H1 (cell line): ENCODE measurements at regions not wholly inside any gene's neighbourhood (a gene's known extent, or its start where the extent isn't known, plus 50 kb on each side); places are given as distances from the start of the nearest gene placed in this dataset.

Experiments used
- CTCF ChIA-PET: fragments of 300-600 bp; sonication (Branson Sonifier 250); formaldehyde crosslinking; loops from one replicate; lab custom pipeline; 2021; ENCODE audit not compliant: partially characterized antibody; lab: Charles Lee
- POLR2A ChIA-PET: fragments of 300-600 bp; sonication (Branson Sonifier 250); formaldehyde crosslinking; loops from one replicate; lab custom pipeline; 2021; ENCODE audit warnings: inconsistent platforms; ENCODE audit not compliant: partially characterized antibody; lab: Charles Lee
- DNase-seq, 2 experiments: peaks; one replicate each; pipeline versions ENCODE4 v3.0.0 to v3.0.0-alpha.2; 2010 to 2022; ENCODE audit warnings: low spot score in 2 of 2, low read depth in 1 of 2, mixed read lengths in 1 of 2
- FAIRE-seq: peaks from 2 replicates; lab custom pipeline; 2011; peaks lifted over from hg19 to GRCh38; lab: Jason Lieb, UNC
- H2AFZ ChIP-seq: 2 replicates; pipeline ENCODE4 v1.8.1; 2012; ENCODE audit warnings: low read length, inconsistent platforms
- H2AK5ac ChIP-seq: 2 replicates; pipeline ENCODE4 v1.6.1; 2013; ENCODE audit warnings: low read depth, low read length
- H2BK120ac ChIP-seq: replicated peaks from 2 replicates; pipeline ENCODE3; 2013; ENCODE audit warnings: low read depth, low read length, inconsistent platforms
- H2BK12ac ChIP-seq: 2 replicates; pipeline ENCODE4 v1.6.1; 2013; ENCODE audit warnings: low read depth, low read length
- H2BK15ac ChIP-seq: 2 replicates; pipeline ENCODE4 v1.6.1; 2013; ENCODE audit warnings: low read length
- H2BK20ac ChIP-seq: 2 replicates; pipeline ENCODE4 v1.6.1; 2013; ENCODE audit warnings: low read length
- H2BK5ac ChIP-seq: 2 replicates; pipeline ENCODE4 v1.6.1; 2013; ENCODE audit warnings: low read depth, low read length
- H3K14ac ChIP-seq: 2 replicates; pipeline ENCODE4 v1.6.1; 2013; ENCODE audit warnings: inconsistent platforms; ENCODE audit not compliant: insufficient read length
- H3K18ac ChIP-seq: 2 replicates; pipeline ENCODE4 v1.6.1; 2013; ENCODE audit warnings: low read length; ENCODE audit errors: extremely low read depth
- H3K23ac ChIP-seq: 2 replicates; pipeline ENCODE4 v1.6.1; 2013; ENCODE audit warnings: inconsistent platforms; ENCODE audit not compliant: insufficient read length
- H3K23me2 ChIP-seq: 2 replicates; pipeline ENCODE4 v1.6.1; 2013; ENCODE audit warnings: low read depth, low read length
- H3K27ac ChIP-seq: 2 replicates; pipeline ENCODE4 v1.6.1; 2011; ENCODE audit warnings: low read depth, low read length, inconsistent platforms
- H3K27me3 ChIP-seq, 4 experiments: replicated peaks in 1 of 4; 1 replicate in 1 of 4; 2 replicates in 3 of 4; pipeline versions ENCODE4 v1.6.1 to v1.8.1; 2011 to 2013; ENCODE audit warnings: low read length in 3 of 4, mild to moderate bottlenecking in 3 of 4, inconsistent platforms in 2 of 4, mixed read lengths in 2 of 4, moderate library complexity in 1 of 4; ENCODE audit not compliant: control insufficient read depth in 3 of 4, insufficient read depth in 3 of 4; ENCODE audit errors: extremely low read depth in 1 of 4
- H3K36me3 ChIP-seq, 4 experiments: 2 replicates each; pipeline versions ENCODE4 v1.6.1 to v1.8.1; 2011 to 2013; ENCODE audit warnings: mild to moderate bottlenecking in 4 of 4, low read length in 3 of 4, moderate library complexity in 2 of 4, control low read depth in 1 of 4, inconsistent platforms in 1 of 4; ENCODE audit not compliant: insufficient read depth in 4 of 4, control insufficient read depth in 2 of 4
- H3K4ac ChIP-seq: replicated peaks from 2 replicates; pipeline ENCODE3; 2013; ENCODE audit warnings: low read length, low read depth, mixed read lengths, inconsistent platforms; ENCODE audit not compliant: insufficient read length
- H3K4me1 ChIP-seq, 4 experiments: replicated peaks in 1 of 4; 1 replicate in 1 of 4; 2 replicates in 3 of 4; pipeline versions ENCODE4 v1.6.1 to v1.8.1; 2011 to 2013; ENCODE audit warnings: low read length in 3 of 4, inconsistent platforms in 2 of 4, mixed read lengths in 1 of 4; ENCODE audit not compliant: insufficient read depth in 4 of 4, control insufficient read depth in 3 of 4
- H3K4me2 ChIP-seq, 2 experiments: 2 replicates each; pipeline versions ENCODE4 v1.6.1 to v1.8.1; 2011 to 2013; ENCODE audit warnings: low read depth in 2 of 2, low read length in 2 of 2, control low read depth in 1 of 2, inconsistent platforms in 1 of 2, mild to moderate bottlenecking in 1 of 2; ENCODE audit not compliant: insufficient read depth in 1 of 2
- H3K4me3 ChIP-seq, 4 experiments: fragments of 200-600, 300-600 bp in 1 of 4; sonication (generic), shearing (Covaris generic), sonication (Bioruptor Twin) in 1 of 4; 2 replicates each; pipeline versions ENCODE4 v1.5.1 to v1.8.1; 2011 to 2016; ENCODE audit warnings: low read length in 4 of 4, low read depth in 3 of 4, control low read depth in 2 of 4, inconsistent platforms in 2 of 4, mild to moderate bottlenecking in 2 of 4, mixed read lengths in 1 of 4, moderate library complexity in 1 of 4; ENCODE audit not compliant: insufficient read depth in 2 of 4; ENCODE audit errors: extremely low read depth in 1 of 4
- H3K56ac ChIP-seq: replicated peaks from 2 replicates; pipeline ENCODE3; 2013; ENCODE audit warnings: low read depth, mild to moderate bottlenecking, mixed read lengths, low read length, inconsistent platforms; ENCODE audit not compliant: insufficient read length
- H3K79me1 ChIP-seq: 2 replicates; pipeline ENCODE4 v1.6.1; 2013; ENCODE audit warnings: low read depth, low read length, control low read depth
- H3K79me2 ChIP-seq, 2 experiments: 2 replicates each; pipeline versions ENCODE4 v1.6.1 to v1.8.1; 2012 to 2013; ENCODE audit warnings: low read length in 2 of 2, mild to moderate bottlenecking in 2 of 2, inconsistent platforms in 1 of 2; ENCODE audit not compliant: insufficient read depth in 2 of 2, control insufficient read depth in 1 of 2
- H3K9ac ChIP-seq, 4 experiments: replicated peaks in 1 of 4; 1 replicate in 1 of 4; 2 replicates in 3 of 4; pipeline versions ENCODE4 v1.6.1 to v1.8.1; 2011 to 2013; ENCODE audit warnings: low read depth in 3 of 4, low read length in 3 of 4, control low read depth in 2 of 4, mild to moderate bottlenecking in 2 of 4, moderate library complexity in 2 of 4, inconsistent platforms in 1 of 4; ENCODE audit errors: extremely low read depth in 1 of 4
- H3K9me3 ChIP-seq, 2 experiments: 2 replicates each; pipeline versions ENCODE4 v1.6.1 to v1.8.1; 2012 to 2013; ENCODE audit warnings: mild to moderate bottlenecking in 2 of 2, moderate library complexity in 2 of 2, control low read depth in 1 of 2, inconsistent platforms in 1 of 2, low read depth in 1 of 2, low read length in 1 of 2, mixed read lengths in 1 of 2; ENCODE audit not compliant: insufficient read depth in 2 of 2
- H4K20me1 ChIP-seq, 2 experiments: replicated peaks in 1 of 2; 2 replicates each; pipeline versions ENCODE3 to v1.8.1; 2011 to 2013; ENCODE audit warnings: inconsistent platforms in 2 of 2, low read length in 2 of 2, mild to moderate bottlenecking in 1 of 2; ENCODE audit not compliant: insufficient read depth in 2 of 2, control insufficient read depth in 1 of 2
- H4K5ac ChIP-seq: 2 replicates; pipeline ENCODE4 v1.6.1; 2013; ENCODE audit warnings: low read length, low read depth, mixed read lengths, inconsistent platforms; ENCODE audit not compliant: insufficient read length
- H4K8ac ChIP-seq: 2 replicates; pipeline ENCODE4 v1.8.0; 2013; ENCODE audit warnings: mild to moderate bottlenecking, moderate library complexity, low read length, inconsistent platforms; ENCODE audit not compliant: insufficient read depth; ENCODE audit errors: extremely low read depth
- H4K91ac ChIP-seq: replicated peaks from 2 replicates; pipeline ENCODE3; 2013; ENCODE audit warnings: low read length, mixed read lengths, inconsistent platforms; ENCODE audit not compliant: insufficient read length
- BACH1 ChIP-seq: IDR thresholded peaks from 2 replicates; pipeline ENCODE4 v1.6.1; 2012; ENCODE audit warnings: low read length, improper control_type of control experiment
- BCL11A ChIP-seq, 2 experiments: IDR thresholded peaks; one replicate each; pipeline ENCODE4 v1.6.1; 2011; ENCODE audit warnings: low read depth in 2 of 2, low read length in 2 of 2, mild to moderate bottlenecking in 2 of 2
- BRCA1 ChIP-seq: IDR thresholded peaks from 2 replicates; pipeline ENCODE4 v1.6.1; 2012; ENCODE audit warnings: low read depth, low read length, improper control_type of control experiment
- CHD1 ChIP-seq: IDR thresholded peaks from 2 replicates; pipeline ENCODE4 v1.6.1; 2012; ENCODE audit warnings: low read depth, low read length, improper control_type of control experiment
- GTF2F1 ChIP-seq: IDR thresholded peaks from 2 replicates; pipeline ENCODE4 v1.6.1; 2012; ENCODE audit warnings: low read depth, low read length, improper control_type of control experiment, borderline replicate concordance
- HDAC2 ChIP-seq, 2 experiments: fragments of 300-600 bp in 1 of 2; sonication (generic) in 1 of 2; IDR thresholded peaks; 2 replicates each; pipeline ENCODE4 v1.6.1; 2011 to 2012; ENCODE audit warnings: low read depth in 2 of 2, low read length in 2 of 2, mild to moderate bottlenecking in 2 of 2, moderate library complexity in 2 of 2, borderline replicate concordance in 1 of 2, inconsistent platforms in 1 of 2
- NANOG ChIP-seq: IDR thresholded peaks from 2 replicates; pipeline ENCODE4 v1.6.1; 2011; ENCODE audit warnings: low read length, low read depth, mild to moderate bottlenecking, inconsistent platforms; ENCODE audit not compliant: insufficient read depth, poor library complexity, severe bottlenecking
- NRF1 ChIP-seq: IDR thresholded peaks from 2 replicates; pipeline ENCODE4 v1.6.1; 2011; ENCODE audit warnings: mild to moderate bottlenecking, low read depth, low read length, improper control_type of control experiment
- POLR2A ChIP-seq, 2 experiments: IDR thresholded peaks; 1 replicate in 1 of 2; 2 replicates in 1 of 2; pipeline ENCODE4 v1.6.1; 2011; ENCODE audit warnings: low read depth in 2 of 2, low read length in 2 of 2, mild to moderate bottlenecking in 2 of 2; ENCODE audit errors: control extremely low read depth in 1 of 2
- SUZ12 ChIP-seq: fragments of 200-600 bp; sonication (generic); IDR thresholded peaks from 2 replicates; pipeline ENCODE4 v1.6.1; 2012; ENCODE audit warnings: mild to moderate bottlenecking, inconsistent platforms, low read length, moderate library complexity, mixed read lengths
- TEAD4 ChIP-seq: IDR thresholded peaks from 2 replicates; pipeline ENCODE4 v1.6.1; 2012; ENCODE audit warnings: low read depth, low read length, inconsistent platforms, mixed read lengths
- WGBS, 2 experiments: shearing (Covaris generic) in 1 of 2; methylation state at CpG; one replicate each; pipeline versions ENCODE4 v1.1.6 to v1.1.7; 2013 to 2015; ENCODE audit warnings: low lambda C conversion rate in 2 of 2, mixed read lengths in 2 of 2, inconsistent platforms in 1 of 2, low coverage in 1 of 2, missing lambda C conversion rate in 1 of 2; ENCODE audit not compliant: insufficient replicate concordance in 2 of 2, insufficient coverage in 1 of 2, insufficient read length in 1 of 2; ENCODE audit errors: extremely low coverage in 1 of 2, missing lambda C conversion rate in 1 of 2; 5-methylcytosine and 5-hydroxymethylcytosine counted together
- TF ChIP-seq, protein P1 (sequence below): IDR thresholded peaks from 2 replicates; pipeline ENCODE4 v1.6.1; 2011; ENCODE audit warnings: low read length, improper control_type of control experiment

DNA sequence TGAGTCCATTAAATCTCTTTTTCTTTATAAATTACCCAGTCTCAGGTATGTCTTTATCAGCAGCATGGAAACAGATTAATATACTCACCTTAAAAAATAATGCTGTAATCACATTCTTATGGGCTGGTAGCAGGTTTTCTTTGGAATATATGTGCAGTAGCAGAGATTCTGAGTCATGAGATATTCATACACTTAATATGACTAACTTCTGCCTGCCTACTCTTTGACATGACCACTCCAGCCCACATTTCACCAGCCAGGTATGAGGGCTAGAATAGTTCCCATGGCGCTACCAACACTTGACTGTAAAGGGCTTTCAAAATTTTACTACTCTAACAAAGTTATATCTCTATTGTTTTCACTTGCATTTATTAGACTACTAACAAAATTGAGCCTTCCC lies 74.1 kb upstream of the GHR start:
- no peak for FAIRE-seq
- Histone ChIP-seq H2AK5ac (no peak overlapping the region), H4K5ac (no peak overlapping the region), H3K36me3 (no peaks in the 10 kb centered on the region), H3K4me2 (no peak overlapping the region), H2AFZ (no peak overlapping the region), H3K79me1 (no peaks in the 10 kb centered on the region), H3K27ac (no peak overlapping the region), H3K27me3 (no peaks in the 10 kb centered on the region), H3K56ac (no peak overlapping the region), H3K23me2 (no peaks in the 10 kb centered on the region), H2BK5ac (no peak overlapping the region), H3K9me3 (peaks cover 7 to 8% of the 10 kb centered on the region in 2 experiments; a peak in 3 of 4 replicates), H3K18ac (no peak overlapping the region), H3K4me3 (no peak overlapping the region), H4K8ac (no peak overlapping the region), H2BK12ac (no peak overlapping the region), H3K9ac (no peak overlapping the region), H3K4ac (no peak overlapping the region), H2BK15ac (no peak overlapping the region), H3K79me2 (no peaks in the 10 kb centered on the region), H3K14ac (no peak overlapping the region), H3K4me1 (no peaks in the 10 kb centered on the region), H2BK120ac (no peak overlapping the region), H4K20me1 (no peaks in the 10 kb centered on the region), H2BK20ac (no peak overlapping the region), H3K23ac (no peak overlapping the region), H4K91ac (no peak overlapping the region)
- no peak for TF ChIP-seq GTF2F1
- TF ChIP-seq BCL11A (IDR thresholded peaks at IDR 0.05; ENCODE audit: low read depth in 2 of 2, low read length in 2 of 2): no peak
- no peak for TF ChIP-seq NANOG
- no peak for TF ChIP-seq HDAC2 (IDR thresholded peaks at IDR 0.05; ENCODE audit: borderline replicate concordance in 1 of 2, low read depth in 2 of 2, low read length in 2 of 2)
- TF ChIP-seq, protein P1, sequence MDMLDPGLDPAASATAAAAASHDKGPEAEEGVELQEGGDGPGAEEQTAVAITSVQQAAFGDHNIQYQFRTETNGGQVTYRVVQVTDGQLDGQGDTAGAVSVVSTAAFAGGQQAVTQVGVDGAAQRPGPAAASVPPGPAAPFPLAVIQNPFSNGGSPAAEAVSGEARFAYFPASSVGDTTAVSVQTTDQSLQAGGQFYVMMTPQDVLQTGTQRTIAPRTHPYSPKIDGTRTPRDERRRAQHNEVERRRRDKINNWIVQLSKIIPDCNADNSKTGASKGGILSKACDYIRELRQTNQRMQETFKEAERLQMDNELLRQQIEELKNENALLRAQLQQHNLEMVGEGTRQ: no peak
- no peak for TF ChIP-seq CHD1
- no peak for TF ChIP-seq NRF1
- TF ChIP-seq BRCA1: no peak
- TF ChIP-seq POLR2A (IDR thresholded peaks at IDR 0.05; ENCODE audit: control extremely low read depth in 1 of 2, low read depth in 2 of 2, low read length in 2 of 2): no peak
- no peak for TF ChIP-seq TEAD4
- TF ChIP-seq SUZ12: no peak
- TF ChIP-seq BACH1: no peak
- DNase-seq: no peak
- ChIA-PET POLR2A (no interaction called here), CTCF (no interaction called here)
- WGBS, 2 experiments: 94% methylated on average over 1 of the region's 1 CpG; no CpG with 5 or more reads in 1 of the 2 experiments
